ENCODE measurements at regions not wholly inside any gene's neighbourhood (a gene's known extent, or its start where the extent isn't known, plus 50 kb on each side); places are given as distances from the start of the nearest gene placed in this dataset.

- H3K9me3 ChIP-seq (ENCODE audit: control insufficient read depth, insufficient read depth, low read depth, low read length) = no peaks in the 10 kb centered on the region
- no peaks in the 10 kb centered on the region for H3K4me1 ChIP-seq (ENCODE audit: control insufficient read depth, extremely low read depth, insufficient read depth, low read length)
- H3K27ac ChIP-seq (ENCODE audit: insufficient read depth, low read length) = no peak overlapping the region
- no peak overlapping the region for H3K9ac ChIP-seq (ENCODE audit: insufficient read depth, low read length)
- no peaks in the 10 kb centered on the region for H3K36me3 ChIP-seq (ENCODE audit: control insufficient read depth, insufficient read depth, low read length)
- H2AFZ ChIP-seq (ENCODE audit: low read length) = no peak overlapping the region
- DNase-seq (ENCODE audit: low read depth in 2 of 2) = no peak
- no peaks in the 10 kb centered on the region for H4K20me1 ChIP-seq (ENCODE audit: control insufficient read depth, extremely low read depth, insufficient read depth, low read length)
- H3K27me3 ChIP-seq (ENCODE audit: control insufficient read depth, insufficient read depth, low read length) = no peaks in the 10 kb centered on the region
- no peaks in the 10 kb centered on the region for H3K79me2 ChIP-seq (ENCODE audit: control insufficient read depth, insufficient read depth, low read length)
- no peak overlapping the region for H3K4me2 ChIP-seq (ENCODE audit: extremely low read depth, insufficient read depth, low read length)
- H3K4me3 ChIP-seq (replicated peaks in 1 of 4; ENCODE audit: control extremely low read depth in 1 of 4, insufficient read depth in 1 of 4, low read depth in 3 of 4, low read length in 4 of 4) = no peak overlapping the region
- TF ChIP-seq EZH2 (IDR thresholded peaks at IDR 0.05; ENCODE audit: low read length, missing control alignments) = no peak
- TF ChIP-seq, protein P1, sequence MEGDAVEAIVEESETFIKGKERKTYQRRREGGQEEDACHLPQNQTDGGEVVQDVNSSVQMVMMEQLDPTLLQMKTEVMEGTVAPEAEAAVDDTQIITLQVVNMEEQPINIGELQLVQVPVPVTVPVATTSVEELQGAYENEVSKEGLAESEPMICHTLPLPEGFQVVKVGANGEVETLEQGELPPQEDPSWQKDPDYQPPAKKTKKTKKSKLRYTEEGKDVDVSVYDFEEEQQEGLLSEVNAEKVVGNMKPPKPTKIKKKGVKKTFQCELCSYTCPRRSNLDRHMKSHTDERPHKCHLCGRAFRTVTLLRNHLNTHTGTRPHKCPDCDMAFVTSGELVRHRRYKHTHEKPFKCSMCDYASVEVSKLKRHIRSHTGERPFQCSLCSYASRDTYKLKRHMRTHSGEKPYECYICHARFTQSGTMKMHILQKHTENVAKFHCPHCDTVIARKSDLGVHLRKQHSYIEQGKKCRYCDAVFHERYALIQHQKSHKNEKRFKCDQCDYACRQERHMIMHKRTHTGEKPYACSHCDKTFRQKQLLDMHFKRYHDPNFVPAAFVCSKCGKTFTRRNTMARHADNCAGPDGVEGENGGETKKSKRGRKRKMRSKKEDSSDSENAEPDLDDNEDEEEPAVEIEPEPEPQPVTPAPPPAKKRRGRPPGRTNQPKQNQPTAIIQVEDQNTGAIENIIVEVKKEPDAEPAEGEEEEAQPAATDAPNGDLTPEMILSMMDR (conservative IDR thresholded peaks at IDR 0.05 in 1 of 2, IDR thresholded peaks at IDR 0.05 in 1 of 2; ENCODE audit: low read depth in 1 of 2, low read length in 2 of 2) = no peak
These were observed 51.5 kb upstream of the KIRREL1 start for GRCh38 chr1:157941939-157942338.
